Thyroid gland (tissue), 4 donors: ENCODE measurements at regions not wholly inside any gene's neighbourhood (a gene's known extent, or its start where the extent isn't known, plus 50 kb on each side); places are given as distances from the start of the nearest gene placed in this dataset.

Source experiments
- DNase-seq, 2 donors: peaks; one replicate each; pipeline ENCODE4 v3.0.0-alpha.2; 2019
- H3K27ac ChIP-seq, 3 donors: fragments of 200-600 bp; sonication (generic); 1 replicate in 2 of 3; 2 replicates in 1 of 3; pipeline ENCODE4 v1.5.1; 2016 to 2019; ENCODE audit warnings: mild to moderate bottlenecking in 1 of 3, moderate library complexity in 1 of 3
- H3K27me3 ChIP-seq: fragments of 200-600 bp; sonication (generic); one replicate; pipeline ENCODE4 v1.5.1; 2019
- H3K36me3 ChIP-seq, 2 donors: fragments of 200-600 bp; sonication (generic); one replicate each; pipeline ENCODE4 v1.5.1; 2016 to 2019
- H3K4me1 ChIP-seq, 2 donors: fragments of 200-600 bp; sonication (generic); one replicate each; pipeline ENCODE4 v1.5.1; 2017 to 2019
- H3K4me3 ChIP-seq, 3 donors: fragments of 200-600 bp; sonication (generic); replicated peaks in 1 of 3; 1 replicate in 2 of 3; 2 replicates in 1 of 3; pipeline ENCODE4 v1.5.1; 2016; ENCODE audit warnings: mild to moderate bottlenecking in 1 of 3
- H3K9me3 ChIP-seq: fragments of 200-600 bp; sonication (generic); one replicate; pipeline ENCODE4 v1.5.1; 2017
- CTCF ChIP-seq, 6 experiments: fragments of 200-600 bp in 3 of 6; fragments of 450-650 bp in 3 of 6; sonication (generic) in 3 of 6; IDR thresholded peaks; one replicate each; pipeline ENCODE4 v1.5.1; 2016 to 2019; ENCODE audit warnings: antibody characterized with exemption in 6 of 6, mild to moderate bottlenecking in 2 of 6, inconsistent platforms in 1 of 6, moderate library complexity in 1 of 6
- POLR2A ChIP-seq, 2 donors: fragments of 450-650 bp; IDR thresholded peaks; one replicate each; pipeline ENCODE4 v1.6.1; 2017; ENCODE audit warnings: antibody characterized with exemption in 2 of 2, mild to moderate bottlenecking in 2 of 2, moderate library complexity in 1 of 2
- WGBS, 2 donors: methylation state at CpG; one replicate each; pipeline ENCODE4 v1.1.5; 2017; 5-methylcytosine and 5-hydroxymethylcytosine counted together
- intact Hi-C: fragments of 100-400 bp; cut with DNase I; formaldehyde crosslinking; loops from one replicate; pipeline ENCODE4 v1.15.1; 2023

GRCh38 chr4:59044286-59044900 lies 1934.2 kb upstream of the IGFBP7 start:
- Histone ChIP-seq H3K4me3 (no peak overlapping the region), H3K36me3 (no peaks in the 10 kb centered on the region), H3K27me3 (no peaks in the 10 kb centered on the region), H3K27ac (no peak overlapping the region), H3K4me1 (no peaks in the 10 kb centered on the region), H3K9me3 (no peaks in the 10 kb centered on the region)
- WGBS, 2 donors: 77 to 82% methylated on average over 5 of the region's 5 CpGs
- intact Hi-C loops: no loop called here
- no peak for DNase-seq
- TF ChIP-seq POLR2A (IDR thresholded peaks at IDR 0.05): no peak
- no peak for TF ChIP-seq CTCF (IDR thresholded peaks at IDR 0.05)

GRCh38 chr4:59054086-59054485 lies 1943.9 kb upstream of the IGFBP7 start:
- no peaks in the 10 kb centered on the region for H3K36me3 ChIP-seq
- WGBS, 2 donors: 63 to 75% methylated on average over 1 of the region's 1 CpG
- H3K4me3 ChIP-seq: no peak overlapping the region
- no peaks in the 10 kb centered on the region for H3K27me3 ChIP-seq
- intact Hi-C loops: no loop called here
- no peaks in the 10 kb centered on the region for H3K9me3 ChIP-seq
- TF ChIP-seq POLR2A (IDR thresholded peaks at IDR 0.05) (no peak), CTCF (IDR thresholded peaks at IDR 0.05) (no peak)
- no peak for DNase-seq
- no peak overlapping the region for H3K27ac ChIP-seq
- no peaks in the 10 kb centered on the region for H3K4me1 ChIP-seq

- H3K27ac ChIP-seq: no peak overlapping the region
- no peaks in the 10 kb centered on the region for H3K9me3 ChIP-seq
- DNase-seq: no peak
- H3K27me3 ChIP-seq: no peaks in the 10 kb centered on the region
- TF ChIP-seq CTCF (IDR thresholded peaks at IDR 0.05): no peak
- no peak for TF ChIP-seq POLR2A (IDR thresholded peaks at IDR 0.05)
- H3K4me1 ChIP-seq: no peaks in the 10 kb centered on the region
- intact Hi-C loops: no loop called here
- H3K36me3 ChIP-seq: no peaks in the 10 kb centered on the region
- WGBS, 2 donors: 84 to 91% methylated on average over 2 of the region's 2 CpGs
- H3K4me3 ChIP-seq: no peak overlapping the region
Measured at GRCh38 chr4:59057804-59058203, 1947.6 kb upstream of the IGFBP7 start.

GRCh38 chr4:59058543-59058942 lies 1948.4 kb upstream of the IGFBP7 start:
- Histone ChIP-seq H3K36me3 (no peaks in the 10 kb centered on the region), H3K27ac (no peak overlapping the region), H3K4me1 (no peaks in the 10 kb centered on the region), H3K27me3 (no peaks in the 10 kb centered on the region), H3K4me3 (no peak overlapping the region), H3K9me3 (no peaks in the 10 kb centered on the region)
- no peak for DNase-seq
- intact Hi-C loops: no loop called here
- WGBS, 2 donors: 36 to 43% methylated on average over 2 of the region's 2 CpGs
- TF ChIP-seq POLR2A (IDR thresholded peaks at IDR 0.05) (no peak), CTCF (IDR thresholded peaks at IDR 0.05) (no peak)

GRCh38 chr4:59060002-59060846 lies 1950.0 kb upstream of the IGFBP7 start:
- 84 to 89% methylated on average over 13 of the region's 13 CpGs for WGBS, 2 donors
- no peaks in the 10 kb centered on the region for H3K27me3 ChIP-seq
- intact Hi-C loops: no loop called here
- no peaks in the 10 kb centered on the region for H3K9me3 ChIP-seq
- no peaks in the 10 kb centered on the region for H3K4me1 ChIP-seq
- H3K27ac ChIP-seq: no peak overlapping the region
- no peak for TF ChIP-seq CTCF (IDR thresholded peaks at IDR 0.05)
- TF ChIP-seq POLR2A (IDR thresholded peaks at IDR 0.05): no peak
- no peaks in the 10 kb centered on the region for H3K36me3 ChIP-seq
- H3K4me3 ChIP-seq: no peak overlapping the region
- DNase-seq: no peak
